ENCODE measurements at regions not wholly inside any gene's neighbourhood (a gene's known extent, or its start where the extent isn't known, plus 50 kb on each side); places are given as distances from the start of the nearest gene placed in this dataset.

DNA sequence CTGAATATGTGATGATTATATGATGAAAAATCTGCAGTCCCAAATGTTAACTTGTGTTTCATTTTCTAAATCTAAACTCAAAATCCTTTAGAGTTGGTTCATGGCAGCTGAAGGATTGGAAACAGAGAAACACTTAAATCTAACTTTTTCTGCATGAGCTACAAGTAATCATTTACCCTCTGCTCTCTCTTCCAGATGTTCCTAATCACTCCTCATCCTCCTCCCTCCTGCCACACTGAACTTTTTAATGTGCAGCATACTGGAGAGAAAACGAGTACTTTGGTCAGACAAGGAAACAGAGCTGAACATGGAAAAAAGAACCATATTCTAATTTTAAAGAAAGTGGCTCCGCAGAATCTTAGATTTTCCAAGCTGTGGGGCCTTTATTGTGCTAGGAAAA lies 321.2 kb upstream of the COL8A1 start:
- Histone ChIP-seq H2BK120ac (ENCODE audit: low read depth, low read length, poor library complexity, severe bottlenecking) (no peak overlapping the region), H3K9ac (ENCODE audit: extremely low read depth, insufficient read length, low read length) (no peak overlapping the region), H3K79me2 (ENCODE audit: insufficient read depth, low read length) (no peaks in the 10 kb centered on the region), H3K14ac (ENCODE audit: insufficient read depth, low read length) (no peak overlapping the region), H2BK5ac (ENCODE audit: insufficient read length, low read length) (no peak overlapping the region), H2BK12ac (ENCODE audit: insufficient read length, low read depth, low read length) (no peak overlapping the region), H3K9me3 (ENCODE audit: control insufficient read depth, low read depth, low read length) (no peaks in the 10 kb centered on the region), H3K23me2 (ENCODE audit: insufficient read length, low read depth, low read length, poor library complexity, severe bottlenecking) (no peaks in the 10 kb centered on the region), H4K20me1 (ENCODE audit: control insufficient read depth, insufficient read depth, insufficient read length) (no peaks in the 10 kb centered on the region), H3K79me1 (ENCODE audit: insufficient read depth, low read depth, low read length, poor library complexity, severe bottlenecking) (no peaks in the 10 kb centered on the region), H4K91ac (ENCODE audit: insufficient read length, low read depth, low read length) (no peak overlapping the region), H3K27ac (ENCODE audit: insufficient read length, low read depth, low read length) (no peak overlapping the region), H2BK20ac (ENCODE audit: low read depth, low read length, poor library complexity, severe bottlenecking) (no peak overlapping the region), H3T11ph (ENCODE audit: low read length) (no peak overlapping the region), H3K56ac (ENCODE audit: insufficient read length, low read depth, low read length) (no peak overlapping the region), H3K27me3 (ENCODE audit: insufficient read depth, low read length) (no peaks in the 10 kb centered on the region), H4K8ac (replicated peaks; ENCODE audit: insufficient read length, low read depth, low read length) (no peak overlapping the region), H3K23ac (ENCODE audit: insufficient read length, low read depth, low read length) (no peak overlapping the region), H3K18ac (ENCODE audit: insufficient read length, low read depth, low read length) (no peak overlapping the region), H2BK15ac (ENCODE audit: low read depth, low read length) (no peak overlapping the region), H4K5ac (ENCODE audit: insufficient read length, low read depth, low read length) (no peak overlapping the region), H3K4ac (ENCODE audit: low read depth, low read length) (no peak overlapping the region), H2AFZ (ENCODE audit: low read length) (no peak overlapping the region), H2AK5ac (ENCODE audit: insufficient read length, low read length) (no peak overlapping the region), H3K4me1 (ENCODE audit: insufficient read depth, low read length) (no peaks in the 10 kb centered on the region), H3K4me2 (ENCODE audit: insufficient read depth, insufficient read length, low read length) (no peak overlapping the region)
- Mint-ChIP-seq H3K36me3 (ENCODE audit: insufficient read depth in 1 of 3, low read depth in 3 of 3) (no peaks in the 10 kb centered on the region; a peak in 1 of 7 replicates), H3K4me1 (no peaks in the 10 kb centered on the region), H3K27me3 (ENCODE audit: low read depth) (no peaks in the 10 kb centered on the region), H3K4me3 (no peak overlapping the region), H3K9me3 (peaks cover 0 to 3% of the 10 kb centered on the region in 2 experiments; a peak in 2 of 5 replicates), H3K27ac (no peak overlapping the region; a peak in 1 of 7 replicates)
- WGBS (ENCODE audit: extremely low coverage, insufficient read length, low lambda C conversion rate) = no CpG with 5 or more reads among the region's 2 CpGs
- DNase-seq = no peak
- no peak for TF ChIP-seq CTCF (conservative IDR thresholded peaks at IDR 0.05)
